ENCODE measurements at regions not wholly inside any gene's neighbourhood (a gene's known extent, or its start where the extent isn't known, plus 50 kb on each side); places are given as distances from the start of the nearest gene placed in this dataset.

DNA sequence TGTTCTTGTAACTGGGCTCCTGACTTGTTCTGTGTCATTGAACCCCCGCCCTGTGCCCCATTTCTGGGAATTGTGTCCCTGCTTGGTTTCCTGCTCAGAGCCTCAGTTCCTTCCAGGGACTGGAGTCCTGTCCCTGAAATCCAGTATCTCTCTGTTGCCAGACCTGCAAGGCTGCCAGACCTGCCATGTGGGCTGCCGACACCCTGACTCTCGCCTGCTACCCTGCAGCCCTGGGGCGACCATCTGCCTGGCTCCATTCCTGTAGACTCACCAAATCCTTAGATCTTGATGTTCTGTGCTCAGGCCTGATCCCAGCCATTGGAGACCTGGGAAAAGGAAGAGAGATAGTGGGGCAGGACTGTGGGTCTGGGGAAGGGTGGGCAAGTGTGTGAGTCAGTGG, 383.3 kb upstream of the PROX1 start:
- Histone ChIP-seq H2AFZ (ENCODE audit: low read depth, low read length) (no peak overlapping the region), H3K4me3 (ENCODE audit: insufficient read depth, low read depth, low read length) (no peak overlapping the region), H3K4me2 (ENCODE audit: low read length) (no peak overlapping the region), H3K79me2 (ENCODE audit: insufficient read depth, low read length) (no peaks in the 10 kb centered on the region), H3K27me3 (ENCODE audit: insufficient read depth, low read length) (no peaks in the 10 kb centered on the region), H4K20me1 (ENCODE audit: insufficient read depth, low read length) (no peaks in the 10 kb centered on the region), H3K9me3 (ENCODE audit: insufficient read depth, low read depth, low read length) (no peaks in the 10 kb centered on the region), H3K27ac (ENCODE audit: low read depth, low read length) (no peak overlapping the region), H3K36me3 (ENCODE audit: insufficient read depth, low read length) (no peaks in the 10 kb centered on the region), H3K9ac (ENCODE audit: low read length) (no peak overlapping the region), H3K4me1 (ENCODE audit: insufficient read depth, low read length) (no peaks in the 10 kb centered on the region)
- FAIRE-seq (no peak), DNase-seq (ENCODE audit: low read depth) (no peak)
- peaks cover 38% of the 10 kb centered on the region for H3K27me3 Mint-ChIP-seq (ENCODE audit: low read depth, unreplicated experiment)
- no peak overlapping the region for H3K4me3 Mint-ChIP-seq (ENCODE audit: unreplicated experiment)
- no peaks in the 10 kb centered on the region for H3K9me3 Mint-ChIP-seq (ENCODE audit: unreplicated experiment)
- TF ChIP-seq, protein P1, sequence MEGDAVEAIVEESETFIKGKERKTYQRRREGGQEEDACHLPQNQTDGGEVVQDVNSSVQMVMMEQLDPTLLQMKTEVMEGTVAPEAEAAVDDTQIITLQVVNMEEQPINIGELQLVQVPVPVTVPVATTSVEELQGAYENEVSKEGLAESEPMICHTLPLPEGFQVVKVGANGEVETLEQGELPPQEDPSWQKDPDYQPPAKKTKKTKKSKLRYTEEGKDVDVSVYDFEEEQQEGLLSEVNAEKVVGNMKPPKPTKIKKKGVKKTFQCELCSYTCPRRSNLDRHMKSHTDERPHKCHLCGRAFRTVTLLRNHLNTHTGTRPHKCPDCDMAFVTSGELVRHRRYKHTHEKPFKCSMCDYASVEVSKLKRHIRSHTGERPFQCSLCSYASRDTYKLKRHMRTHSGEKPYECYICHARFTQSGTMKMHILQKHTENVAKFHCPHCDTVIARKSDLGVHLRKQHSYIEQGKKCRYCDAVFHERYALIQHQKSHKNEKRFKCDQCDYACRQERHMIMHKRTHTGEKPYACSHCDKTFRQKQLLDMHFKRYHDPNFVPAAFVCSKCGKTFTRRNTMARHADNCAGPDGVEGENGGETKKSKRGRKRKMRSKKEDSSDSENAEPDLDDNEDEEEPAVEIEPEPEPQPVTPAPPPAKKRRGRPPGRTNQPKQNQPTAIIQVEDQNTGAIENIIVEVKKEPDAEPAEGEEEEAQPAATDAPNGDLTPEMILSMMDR (IDR thresholded peaks at IDR 0.05; ENCODE audit: insufficient read depth, low read depth, low read length): no peak
- TF ChIP-seq EZH2 (IDR thresholded peaks at IDR 0.05; ENCODE audit: insufficient read depth, low read length): no peak
- H3K27ac Mint-ChIP-seq (ENCODE audit: unreplicated experiment): no peak overlapping the region
- H3K4me1 Mint-ChIP-seq (ENCODE audit: low read depth, unreplicated experiment): no peaks in the 10 kb centered on the region
- H3K36me3 Mint-ChIP-seq (ENCODE audit: low read depth, unreplicated experiment): no peaks in the 10 kb centered on the region

- Histone ChIP-seq H3K9me3 (ENCODE audit: insufficient read depth, low read depth, low read length) (no peaks in the 10 kb centered on the region), H2AFZ (ENCODE audit: low read depth, low read length) (no peak overlapping the region), H3K27ac (ENCODE audit: low read depth, low read length) (no peak overlapping the region), H3K36me3 (ENCODE audit: insufficient read depth, low read length) (no peaks in the 10 kb centered on the region), H3K79me2 (ENCODE audit: insufficient read depth, low read length) (no peaks in the 10 kb centered on the region), H3K9ac (ENCODE audit: low read length) (no peak overlapping the region), H3K4me2 (ENCODE audit: low read length) (no peak overlapping the region), H3K4me1 (ENCODE audit: insufficient read depth, low read length) (no peaks in the 10 kb centered on the region), H3K27me3 (ENCODE audit: insufficient read depth, low read length) (no peaks in the 10 kb centered on the region), H3K4me3 (ENCODE audit: insufficient read depth, low read depth, low read length) (no peak overlapping the region), H4K20me1 (ENCODE audit: insufficient read depth, low read length) (no peaks in the 10 kb centered on the region)
- TF ChIP-seq EZH2 (IDR thresholded peaks at IDR 0.05; ENCODE audit: insufficient read depth, low read length): no peak
- TF ChIP-seq, protein P1 (IDR thresholded peaks at IDR 0.05; ENCODE audit: insufficient read depth, low read depth, low read length): no peak
- no peaks in the 10 kb centered on the region for H3K36me3 Mint-ChIP-seq (ENCODE audit: low read depth, unreplicated experiment)
- H3K27ac Mint-ChIP-seq (ENCODE audit: unreplicated experiment): no peak overlapping the region
- FAIRE-seq (no peak), DNase-seq (ENCODE audit: low read depth) (no peak)
- H3K9me3 Mint-ChIP-seq (ENCODE audit: unreplicated experiment): no peaks in the 10 kb centered on the region
- H3K4me1 Mint-ChIP-seq (ENCODE audit: low read depth, unreplicated experiment): no peaks in the 10 kb centered on the region
- H3K4me3 Mint-ChIP-seq (ENCODE audit: unreplicated experiment): no peak overlapping the region
- H3K27me3 Mint-ChIP-seq (ENCODE audit: low read depth, unreplicated experiment): peaks cover 34% of the 10 kb centered on the region
Measured at GRCh38 chr1:213605732-213606131, 382.0 kb upstream of the PROX1 start.

DNA sequence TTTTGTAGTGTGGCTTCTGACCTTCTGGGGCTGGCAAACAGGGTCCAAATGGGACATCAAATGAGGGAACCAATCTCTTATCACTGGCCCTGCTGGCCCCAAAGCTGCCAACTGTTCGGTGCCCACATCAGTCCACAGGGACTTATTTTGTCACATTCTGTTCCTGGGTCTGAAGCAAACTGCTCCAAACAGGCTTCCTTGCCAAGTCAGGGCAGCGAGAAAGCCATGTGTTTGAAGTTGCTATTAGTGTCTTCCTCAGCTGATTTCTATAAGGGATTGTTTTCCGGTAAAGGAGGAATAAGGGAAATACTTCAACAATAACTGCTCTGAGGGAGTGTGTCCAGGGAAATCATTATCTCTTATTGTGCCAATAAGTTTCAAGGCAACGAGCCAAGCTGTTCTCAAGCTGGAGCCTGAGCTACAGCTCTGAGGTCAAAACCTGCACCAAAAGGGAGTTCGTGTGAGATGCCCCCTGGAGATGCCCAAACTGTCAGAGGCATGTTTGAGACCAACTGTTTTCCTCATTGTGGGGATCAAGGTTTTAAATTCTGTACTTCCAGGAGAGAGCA, 381.4 kb upstream of the PROX1 start:
- no peak for DNase-seq (ENCODE audit: low read depth)
- no peaks in the 10 kb centered on the region for H3K36me3 ChIP-seq (ENCODE audit: insufficient read depth, low read length)
- Mint-ChIP-seq H3K36me3 (ENCODE audit: low read depth, unreplicated experiment) (no peaks in the 10 kb centered on the region), H3K4me3 (ENCODE audit: unreplicated experiment) (no peak overlapping the region), H3K9me3 (ENCODE audit: unreplicated experiment) (no peaks in the 10 kb centered on the region), H3K27me3 (ENCODE audit: low read depth, unreplicated experiment) (peaks cover 33% of the 10 kb centered on the region), H3K4me1 (ENCODE audit: low read depth, unreplicated experiment) (no peaks in the 10 kb centered on the region), H3K27ac (ENCODE audit: unreplicated experiment) (no peak overlapping the region)
- H4K20me1 ChIP-seq (ENCODE audit: insufficient read depth, low read length): no peaks in the 10 kb centered on the region
- no peak overlapping the region for H3K4me3 ChIP-seq (ENCODE audit: insufficient read depth, low read depth, low read length)
- H3K9me3 ChIP-seq (ENCODE audit: insufficient read depth, low read depth, low read length): no peaks in the 10 kb centered on the region
- no peaks in the 10 kb centered on the region for H3K4me1 ChIP-seq (ENCODE audit: insufficient read depth, low read length)
- H3K27ac ChIP-seq (ENCODE audit: low read depth, low read length): no peak overlapping the region
- H3K27me3 ChIP-seq (ENCODE audit: insufficient read depth, low read length): no peaks in the 10 kb centered on the region
- no peak for TF ChIP-seq EZH2 (IDR thresholded peaks at IDR 0.05; ENCODE audit: insufficient read depth, low read length)
- TF ChIP-seq, protein P1 (IDR thresholded peaks at IDR 0.05; ENCODE audit: insufficient read depth, low read depth, low read length): no peak
- H3K79me2 ChIP-seq (ENCODE audit: insufficient read depth, low read length): no peaks in the 10 kb centered on the region
- no peak overlapping the region for H3K9ac ChIP-seq (ENCODE audit: low read length)
- no peak overlapping the region for H3K4me2 ChIP-seq (ENCODE audit: low read length)
- no peak overlapping the region for H2AFZ ChIP-seq (ENCODE audit: low read depth, low read length)
- no peak for FAIRE-seq
